ENCODE measurements at regions not wholly inside any gene's neighbourhood (a gene's known extent, or its start where the extent isn't known, plus 50 kb on each side); places are given as distances from the start of the nearest gene placed in this dataset.

GRCh38 chr4:83704786-83705185, 168.9 kb downstream of the GPAT3 start:
- H3K4me3 Mint-ChIP-seq = no peak overlapping the region
- POLR2A ChIA-PET = no interaction called here
- CTCF ChIA-PET = no interaction called here

GRCh38 chr4:83703752-83704151, 167.8 kb downstream of the GPAT3 start:
- ChIA-PET POLR2A (no interaction called here), CTCF (no interaction called here)
- H3K36me3 Mint-ChIP-seq (ENCODE audit: low read depth) = no peaks in the 10 kb centered on the region
- H3K4me3 Mint-ChIP-seq = no peak overlapping the region
- intact Hi-C loops (cut with DNase I, micrococcal nuclease) = no loop called here
- TF ChIP-seq CTCF (IDR thresholded peaks at IDR 0.05) = no peak
- Histone ChIP-seq H3K36me3 (ENCODE audit: insufficient read depth, low read length) (no peaks in the 10 kb centered on the region), H3K27me3 (ENCODE audit: control insufficient read depth in 1 of 2, insufficient read depth in 2 of 2, low read length in 2 of 2) (peaks cover 0 to 5% of the 10 kb centered on the region in 2 experiments), H3K9me3 (ENCODE audit: control insufficient read depth in 1 of 2, insufficient read depth in 1 of 2, low read length in 2 of 2) (no peaks in the 10 kb centered on the region), H3K4me1 (ENCODE audit: insufficient read depth, low read length) (no peaks in the 10 kb centered on the region), H3K27ac (ENCODE audit: low read depth in 1 of 2, low read length in 2 of 2) (no peak overlapping the region), H3K4me3 (ENCODE audit: low read length) (no peak overlapping the region)
- DNase-seq = no peak
- H3K9me3 Mint-ChIP-seq = peaks cover 6% of the 10 kb centered on the region
- ATAC-seq (ENCODE audit: poor library complexity) = no peak
- peaks cover 20% of the 10 kb centered on the region for H3K27me3 Mint-ChIP-seq
- H3K27ac Mint-ChIP-seq = no peak overlapping the region
- H3K4me1 Mint-ChIP-seq (ENCODE audit: low read depth) = no peaks in the 10 kb centered on the region

More at GRCh38 chr4:83704786-83705185, 168.9 kb downstream of the GPAT3 start:
- TF ChIP-seq CTCF (IDR thresholded peaks at IDR 0.05) = no peak
- intact Hi-C loops (cut with DNase I, micrococcal nuclease) = no loop called here
- H3K27ac Mint-ChIP-seq = no peak overlapping the region
- Histone ChIP-seq H3K27ac (ENCODE audit: low read depth in 1 of 2, low read length in 2 of 2) (no peak overlapping the region), H3K4me3 (ENCODE audit: low read length) (no peak overlapping the region), H3K36me3 (ENCODE audit: insufficient read depth, low read length) (no peaks in the 10 kb centered on the region), H3K4me1 (ENCODE audit: insufficient read depth, low read length) (no peaks in the 10 kb centered on the region), H3K9me3 (ENCODE audit: control insufficient read depth in 1 of 2, insufficient read depth in 1 of 2, low read length in 2 of 2) (no peaks in the 10 kb centered on the region), H3K27me3 (ENCODE audit: control insufficient read depth in 1 of 2, insufficient read depth in 2 of 2, low read length in 2 of 2) (peaks cover 0 to 5% of the 10 kb centered on the region in 2 experiments)
- peaks cover 15% of the 10 kb centered on the region for H3K27me3 Mint-ChIP-seq
- ATAC-seq (ENCODE audit: poor library complexity) (no peak), DNase-seq (no peak)
- no peaks in the 10 kb centered on the region for H3K4me1 Mint-ChIP-seq (ENCODE audit: low read depth)
- no peaks in the 10 kb centered on the region for H3K36me3 Mint-ChIP-seq (ENCODE audit: low read depth)
- H3K9me3 Mint-ChIP-seq = peaks cover 4% of the 10 kb centered on the region

GRCh38 chr4:83701041-83701440, 165.1 kb downstream of the GPAT3 start:
- no peak overlapping the region for H3K27ac Mint-ChIP-seq
- no peaks in the 10 kb centered on the region for H3K36me3 Mint-ChIP-seq (ENCODE audit: low read depth)
- H3K4me3 ChIP-seq (ENCODE audit: low read length) = no peak overlapping the region
- H3K9me3 Mint-ChIP-seq = peaks cover 6% of the 10 kb centered on the region
- H3K27me3 Mint-ChIP-seq = peaks cover 20% of the 10 kb centered on the region
- no peaks in the 10 kb centered on the region for H3K36me3 ChIP-seq (ENCODE audit: insufficient read depth, low read length)
- DNase-seq = no peak
- H3K9me3 ChIP-seq (ENCODE audit: control insufficient read depth in 1 of 2, insufficient read depth in 1 of 2, low read length in 2 of 2) = no peaks in the 10 kb centered on the region
- no peak overlapping the region for H3K4me3 Mint-ChIP-seq
- intact Hi-C loops (cut with DNase I, micrococcal nuclease) = no loop called here
- TF ChIP-seq CTCF (IDR thresholded peaks at IDR 0.05) = no peak
- H3K4me1 ChIP-seq (ENCODE audit: insufficient read depth, low read length) = no peaks in the 10 kb centered on the region
- CTCF ChIA-PET = no interaction called here
- H3K27me3 ChIP-seq (ENCODE audit: control insufficient read depth in 1 of 2, insufficient read depth in 2 of 2, low read length in 2 of 2) = no peaks in the 10 kb centered on the region
- no peaks in the 10 kb centered on the region for H3K4me1 Mint-ChIP-seq (ENCODE audit: low read depth)
- no peak for ATAC-seq (ENCODE audit: poor library complexity)
- H3K27ac ChIP-seq (ENCODE audit: low read depth in 1 of 2, low read length in 2 of 2) = no peak overlapping the region
- POLR2A ChIA-PET = no interaction called here
